ENCODE measurements at regions not wholly inside any gene's neighbourhood (a gene's known extent, or its start where the extent isn't known, plus 50 kb on each side); places are given as distances from the start of the nearest gene placed in this dataset.
A peak's percentile ranks its signal among the peaks of the same experiment; 100 is the strongest.

- TF ChIP-seq CTCF (IDR thresholded peaks at IDR 0.05) (peak in 2 of 7 experiments; percentile 4 to 15), POLR2A (IDR thresholded peaks at IDR 0.05) (no peak)
Observed at GRCh38 chr19:57068921-57069697, 50.7 kb upstream of the USP29 start.

All from body of pancreas (tissue), 4 donors.